IMR-90 (cell line): ENCODE measurements at regions not wholly inside any gene's neighbourhood (a gene's known extent, or its start where the extent isn't known, plus 50 kb on each side); places are given as distances from the start of the nearest gene placed in this dataset.

Source experiments
- CTCF ChIP-seq: conservative IDR thresholded peaks from 2 replicates; pipeline ENCODE4 v1.5.1; 2012; ENCODE audit warnings: mild to moderate bottlenecking, low read depth, low read length, improper control_type of control experiment
- MAFK ChIP-seq: IDR thresholded peaks from 2 replicates; pipeline ENCODE4 v1.6.1; 2012; ENCODE audit warnings: low read depth, low read length, improper control_type of control experiment
- MAZ ChIP-seq: IDR thresholded peaks from 2 replicates; pipeline ENCODE4 v1.6.1; 2012; ENCODE audit warnings: low read depth, mild to moderate bottlenecking, low read length, improper control_type of control experiment, moderate library complexity, borderline replicate concordance
- NFE2L2 ChIP-seq: fragments of 150-350 bp; IDR thresholded peaks from 2 replicates; pipeline ENCODE4 v1.6.1; 2016; ENCODE audit warnings: low read depth, mild to moderate bottlenecking, low read length
- POLR2A ChIP-seq: IDR thresholded peaks from 2 replicates; pipeline ENCODE4 v1.6.1; 2012; ENCODE audit warnings: mild to moderate bottlenecking, low read depth, low read length
- RFX5 ChIP-seq: IDR thresholded peaks from 2 replicates; pipeline ENCODE4 v1.8.0; 2012; ENCODE audit warnings: low read depth, mild to moderate bottlenecking, low read length, moderate library complexity

DNA sequence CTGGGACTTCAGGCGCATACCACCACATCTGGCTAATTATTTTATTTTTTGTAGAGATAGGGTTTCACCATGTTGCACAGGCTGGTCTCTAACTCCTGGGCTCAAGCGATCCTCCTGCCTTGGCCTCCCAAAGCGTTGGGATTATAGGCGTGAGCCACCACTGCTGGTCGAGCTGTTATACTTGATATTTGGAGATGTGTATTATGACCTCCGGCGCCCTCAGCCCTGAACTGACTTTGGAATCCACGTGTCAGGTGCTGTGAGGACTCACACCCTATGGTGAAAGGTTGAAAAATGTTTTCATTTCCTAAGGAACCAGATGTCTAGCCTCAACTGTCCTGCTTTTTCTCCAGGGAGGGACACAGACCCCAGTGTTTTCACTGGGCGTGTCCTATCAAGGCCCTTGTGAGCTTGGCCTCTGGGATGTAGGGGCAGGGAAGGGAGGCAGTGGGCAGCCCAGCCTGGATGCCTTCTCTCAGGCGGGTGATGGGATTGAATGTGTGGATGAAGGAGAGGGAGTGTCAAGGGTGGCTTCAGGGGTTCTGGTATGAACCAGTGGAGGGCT lies 56.4 kb upstream of the HAAO start:
- no peak for TF ChIP-seq CTCF
- TF ChIP-seq MAZ, result no peak
- TF ChIP-seq POLR2A, result no peak
- TF ChIP-seq NFE2L2, result no peak
- TF ChIP-seq MAFK, result no peak
- no peak for TF ChIP-seq RFX5
